Activated naive CD4-positive, alpha-beta T cell treated with anti-CD3 and anti-CD28 coated beads, Interleukin-2, amount 10 ng/mL, durations not matched to agents 7 days and 5 days (primary cell): ENCODE measurements at regions not wholly inside any gene's neighbourhood (a gene's known extent, or its start where the extent isn't known, plus 50 kb on each side); places are given as distances from the start of the nearest gene placed in this dataset.

Experiments used
- CTCF ChIA-PET: fragments of 350-600 bp; sonication (Branson Sonifier 250); formaldehyde crosslinking; loops from one replicate; lab custom pipeline; 2021; ENCODE audit warnings: antibody characterized with exemption; lab: Charles Lee
- DNase-seq: peaks from one replicate; pipeline ENCODE4 v3.0.0-alpha.2; 2020
- H3K27ac Mint-ChIP-seq: one replicate; pipeline ENCODE4 v1.8.0; 2021; ENCODE audit warnings: mild to moderate bottlenecking, moderate library complexity, mixed read lengths
- H3K27me3 Mint-ChIP-seq: one replicate; pipeline ENCODE4 v1.8.0; 2021; ENCODE audit warnings: mild to moderate bottlenecking, mixed read lengths
- H3K36me3 Mint-ChIP-seq: one replicate; pipeline ENCODE4 v1.8.0; 2021; ENCODE audit warnings: mixed read lengths
- H3K4me1 Mint-ChIP-seq: one replicate; pipeline ENCODE4 v1.8.0; 2021; ENCODE audit warnings: mixed read lengths
- H3K4me3 Mint-ChIP-seq: one replicate; pipeline ENCODE4 v1.8.0; 2021; ENCODE audit warnings: mild to moderate bottlenecking, moderate library complexity, mixed read lengths
- H3K9me3 Mint-ChIP-seq: one replicate; pipeline ENCODE4 v1.8.0; 2021; ENCODE audit warnings: mixed read lengths

DNA sequence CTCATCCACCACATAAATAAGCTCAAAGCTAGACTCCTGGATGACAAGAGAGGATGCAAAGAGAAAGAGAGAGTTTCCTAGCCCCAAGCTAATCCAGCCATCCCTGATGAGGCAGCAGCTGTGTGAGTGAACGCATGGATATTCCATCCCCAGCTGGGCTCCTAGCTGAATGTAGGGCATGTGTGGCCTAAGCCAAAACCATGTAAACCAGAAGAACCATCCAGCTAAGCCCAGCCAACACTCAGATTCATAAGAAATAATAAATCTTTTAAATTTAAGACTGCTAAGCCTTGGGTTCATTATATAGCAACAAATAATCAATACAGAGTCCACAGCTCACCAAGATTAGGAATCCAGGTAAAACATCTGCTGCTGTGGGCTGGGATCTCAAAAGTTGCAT, 94.3 kb downstream of the TNFAIP2 start:
- no peak for DNase-seq
- Mint-ChIP-seq H3K9me3 (no peaks in the 10 kb centered on the region), H3K27me3 (peaks cover 54% of the 10 kb centered on the region), H3K27ac (no peak overlapping the region), H3K4me3 (no peak overlapping the region), H3K36me3 (no peaks in the 10 kb centered on the region), H3K4me1 (no peaks in the 10 kb centered on the region)
- CTCF ChIA-PET: no interaction called here

DNA sequence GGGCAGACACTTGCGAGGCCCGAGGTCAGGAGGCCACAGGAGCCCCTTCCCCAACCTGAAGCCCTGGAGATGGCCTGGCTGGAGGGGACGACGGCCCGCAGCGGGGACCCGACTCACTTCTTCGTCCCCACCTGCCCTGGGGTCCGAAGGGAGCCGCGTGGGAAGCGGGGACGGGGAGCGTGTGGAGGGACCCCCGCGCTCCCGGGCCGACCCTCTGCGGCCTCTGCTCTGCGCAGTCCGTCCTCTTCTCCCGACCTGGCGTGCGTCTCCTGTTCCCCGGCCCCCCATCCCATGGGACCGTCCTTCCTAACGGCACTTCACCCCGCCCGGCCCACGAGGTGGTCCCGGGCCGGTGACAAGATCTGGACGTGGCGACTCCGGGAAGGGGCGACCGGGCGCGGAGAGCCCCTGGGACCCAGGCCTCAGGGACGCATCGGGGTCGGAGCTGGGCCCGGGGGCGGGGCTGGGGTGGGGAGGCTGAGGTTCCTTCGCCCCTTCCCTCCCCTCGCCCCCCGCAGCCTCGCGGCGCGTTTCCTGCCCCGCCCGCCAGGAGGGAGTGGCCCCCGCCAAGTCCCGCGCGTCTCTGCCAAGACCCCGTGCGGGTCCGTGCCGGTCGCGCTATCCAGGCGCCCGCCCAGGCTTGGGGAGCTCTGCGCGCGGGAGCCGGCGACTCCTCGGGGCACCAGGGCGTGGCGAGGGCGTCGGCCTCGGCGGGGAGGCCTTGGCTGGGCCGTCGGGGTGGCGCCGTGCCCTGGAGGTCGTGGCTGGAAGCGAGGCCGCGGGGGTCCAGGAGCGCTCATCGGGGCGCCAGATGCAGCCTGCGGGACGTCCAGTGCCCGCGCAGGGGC, 97.1 kb downstream of the TNFAIP2 start:
- no peak for DNase-seq
- peaks cover 70% of the 10 kb centered on the region for H3K27me3 Mint-ChIP-seq
- H3K9me3 Mint-ChIP-seq: no peaks in the 10 kb centered on the region
- H3K27ac Mint-ChIP-seq: no peak overlapping the region
- CTCF ChIA-PET: no interaction called here
- H3K36me3 Mint-ChIP-seq: no peaks in the 10 kb centered on the region
- no peaks in the 10 kb centered on the region for H3K4me1 Mint-ChIP-seq
- H3K4me3 Mint-ChIP-seq: no peak overlapping the region

DNA sequence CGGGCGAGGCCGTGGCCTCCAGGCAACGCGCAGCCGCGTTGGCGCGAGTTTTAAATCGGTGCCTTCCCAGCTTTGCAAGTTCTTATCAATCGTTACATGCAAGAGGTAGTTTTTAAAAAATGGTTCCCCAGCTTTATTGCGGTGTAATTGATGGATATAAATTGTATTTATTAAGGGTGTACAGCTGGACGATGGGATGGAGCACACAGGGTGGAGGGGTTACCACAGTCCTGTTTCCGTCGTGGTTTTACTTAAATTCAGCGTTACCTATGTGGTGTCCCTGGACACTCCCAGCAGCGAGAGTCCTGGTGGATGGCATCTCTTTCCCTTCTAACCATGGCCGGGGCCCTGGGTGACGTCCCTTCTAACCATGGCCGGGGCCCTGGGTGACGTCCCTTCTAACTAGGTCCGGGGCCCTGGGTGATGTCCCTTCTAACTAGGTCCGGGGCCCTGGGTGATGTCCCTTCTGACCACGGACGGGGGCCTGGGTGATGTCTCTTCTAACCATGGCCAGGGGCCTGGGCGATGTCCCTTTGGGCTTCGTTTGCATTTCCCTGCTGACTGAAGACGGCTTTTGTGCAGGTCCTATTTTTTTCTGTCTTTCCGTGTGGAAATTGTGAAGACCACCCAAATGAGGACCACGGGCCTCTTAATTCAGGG, 97.9 kb downstream of the TNFAIP2 start:
- Mint-ChIP-seq H3K27me3 (peaks cover 67% of the 10 kb centered on the region), H3K4me1 (no peaks in the 10 kb centered on the region), H3K27ac (no peak overlapping the region), H3K36me3 (no peaks in the 10 kb centered on the region), H3K9me3 (no peaks in the 10 kb centered on the region), H3K4me3 (no peak overlapping the region)
- DNase-seq: no peak
- CTCF ChIA-PET: no interaction called here

- Mint-ChIP-seq H3K9me3 (no peaks in the 10 kb centered on the region), H3K4me3 (no peak overlapping the region), H3K4me1 (no peaks in the 10 kb centered on the region), H3K27ac (no peak overlapping the region), H3K36me3 (no peaks in the 10 kb centered on the region), H3K27me3 (peaks cover 68% of the 10 kb centered on the region)
- CTCF ChIA-PET: no interaction called here
- DNase-seq: no peak
Observed at GRCh38 chr14:103221781-103222358, 98.6 kb downstream of the TNFAIP2 start.

- DNase-seq: no peak
- H3K9me3 Mint-ChIP-seq: no peaks in the 10 kb centered on the region
- H3K4me1 Mint-ChIP-seq: no peaks in the 10 kb centered on the region
- H3K36me3 Mint-ChIP-seq: no peaks in the 10 kb centered on the region
- H3K27me3 Mint-ChIP-seq: peaks cover 61% of the 10 kb centered on the region
- no peak overlapping the region for H3K27ac Mint-ChIP-seq
- CTCF ChIA-PET: interaction anchor here (0.6 kb wide), 1 partner anchor 152 kb away, joined by 3 read pairs; no protein-coding TSS in a partner anchor
- no peak overlapping the region for H3K4me3 Mint-ChIP-seq
Observed at GRCh38 chr14:103223818-103224352, 100.6 kb downstream of the TNFAIP2 start.

DNA sequence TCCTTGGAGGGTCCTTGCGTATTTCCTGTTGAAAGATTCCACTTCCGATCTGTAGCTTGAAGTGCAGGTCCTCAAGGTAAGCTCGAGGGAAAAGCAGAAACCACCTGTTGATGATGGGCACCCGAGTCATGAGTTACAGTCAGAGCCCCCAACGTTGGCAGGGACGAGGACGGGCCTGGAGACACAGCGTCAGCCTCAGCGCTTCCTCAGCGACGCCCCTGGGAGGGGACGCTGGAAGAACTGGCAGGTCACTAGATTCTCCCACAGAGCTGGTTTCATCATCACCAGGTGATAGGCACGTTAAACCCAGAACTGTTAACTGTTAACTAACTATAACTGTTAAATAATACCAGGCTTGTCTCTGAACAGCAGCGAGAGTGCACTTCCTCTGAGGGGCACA, 101.8 kb downstream of the TNFAIP2 start:
- Mint-ChIP-seq H3K4me1 (no peaks in the 10 kb centered on the region), H3K27ac (no peak overlapping the region), H3K36me3 (no peaks in the 10 kb centered on the region), H3K4me3 (no peak overlapping the region), H3K27me3 (peaks cover 49% of the 10 kb centered on the region), H3K9me3 (no peaks in the 10 kb centered on the region)
- CTCF ChIA-PET: no interaction called here
- no peak for DNase-seq

- DNase-seq: no peak
- CTCF ChIA-PET: interaction anchor here (1.0 kb wide), 1 partner anchor 631 kb away, joined by 3 read pairs; no protein-coding TSS in a partner anchor
- Mint-ChIP-seq H3K4me3 (no peak overlapping the region), H3K27ac (no peak overlapping the region), H3K9me3 (no peaks in the 10 kb centered on the region), H3K27me3 (peaks cover 45% of the 10 kb centered on the region), H3K4me1 (no peaks in the 10 kb centered on the region), H3K36me3 (no peaks in the 10 kb centered on the region)
Observed at GRCh38 chr14:103225476-103225875, 102.2 kb downstream of the TNFAIP2 start.

DNA sequence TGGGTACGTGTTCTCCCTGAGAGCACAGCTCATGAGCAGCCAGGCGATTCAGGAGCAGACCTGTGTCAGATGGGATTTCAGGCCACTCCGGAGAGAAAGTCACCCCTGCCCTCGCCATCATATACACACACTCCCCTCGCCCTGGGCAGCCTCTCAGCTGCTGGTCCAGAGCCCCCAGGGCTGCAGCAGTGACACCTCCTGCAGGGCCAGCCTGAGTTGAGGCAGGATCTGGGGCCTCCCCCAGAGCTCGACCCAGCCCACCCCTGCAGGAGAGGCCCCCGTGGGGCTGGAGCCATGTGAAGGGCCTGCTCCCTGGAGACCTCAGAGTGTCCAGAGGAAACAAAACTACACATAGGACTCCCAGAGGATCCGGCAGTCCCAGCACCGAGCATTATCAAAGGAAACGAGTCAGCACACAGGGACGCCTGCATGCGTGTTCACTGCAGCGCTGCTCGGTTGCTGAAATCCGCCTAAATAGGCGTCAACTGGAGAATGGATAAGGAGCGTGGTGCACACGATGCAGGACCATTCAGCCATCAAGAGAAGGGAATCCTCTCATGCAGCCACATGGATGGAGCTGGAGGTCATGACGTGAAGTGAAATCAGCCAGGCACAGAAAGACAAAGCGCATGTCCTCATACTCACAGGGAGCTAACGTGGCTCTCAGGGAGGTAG, 104.0 kb downstream of the TNFAIP2 start:
- no peak overlapping the region for H3K4me3 Mint-ChIP-seq
- H3K27ac Mint-ChIP-seq: no peak overlapping the region
- H3K9me3 Mint-ChIP-seq: no peaks in the 10 kb centered on the region
- H3K4me1 Mint-ChIP-seq: no peaks in the 10 kb centered on the region
- CTCF ChIA-PET: no interaction called here
- H3K36me3 Mint-ChIP-seq: no peaks in the 10 kb centered on the region
- peaks cover 31% of the 10 kb centered on the region for H3K27me3 Mint-ChIP-seq
- DNase-seq: no peak

DNA sequence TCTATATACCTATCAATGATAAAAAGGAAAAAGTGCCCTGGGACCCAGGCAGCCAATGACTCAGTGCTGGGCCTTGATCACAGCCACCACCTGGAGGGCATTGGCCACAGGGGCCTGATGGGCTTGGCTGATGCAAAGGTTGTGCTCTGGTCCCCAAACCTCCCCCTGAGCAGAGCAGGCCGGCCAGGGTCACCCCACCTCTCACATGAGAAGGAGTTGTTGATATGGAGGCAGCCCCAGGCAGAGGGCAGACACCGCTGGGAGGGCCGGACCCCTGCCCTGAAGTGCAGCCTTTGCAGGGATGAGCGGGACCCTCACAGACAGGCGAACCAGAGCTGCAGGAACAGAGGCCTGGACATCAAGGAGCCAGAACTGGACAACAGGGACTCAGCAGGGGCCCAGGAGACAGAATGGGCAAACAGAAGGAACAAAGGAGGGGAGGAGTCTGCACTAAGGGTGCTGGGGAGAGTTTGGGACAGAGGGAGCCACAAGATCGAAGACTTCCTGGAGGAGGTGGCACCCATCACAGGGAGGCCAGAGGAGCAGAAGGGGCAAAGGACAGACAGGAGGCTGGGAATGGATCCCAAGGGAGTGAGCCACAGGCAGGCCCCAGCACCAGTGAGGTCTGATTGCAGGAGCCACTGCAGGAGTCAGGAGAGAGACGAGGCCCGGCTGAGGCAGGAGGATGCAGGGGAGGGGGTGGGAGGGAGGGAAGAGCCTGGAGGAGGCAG, 105.0 kb downstream of the TNFAIP2 start:
- no peaks in the 10 kb centered on the region for H3K36me3 Mint-ChIP-seq
- no peaks in the 10 kb centered on the region for H3K9me3 Mint-ChIP-seq
- CTCF ChIA-PET: no interaction called here
- no peak overlapping the region for H3K4me3 Mint-ChIP-seq
- no peak overlapping the region for H3K27ac Mint-ChIP-seq
- H3K4me1 Mint-ChIP-seq: no peaks in the 10 kb centered on the region
- H3K27me3 Mint-ChIP-seq: peaks cover 23% of the 10 kb centered on the region
- DNase-seq: no peak

DNA sequence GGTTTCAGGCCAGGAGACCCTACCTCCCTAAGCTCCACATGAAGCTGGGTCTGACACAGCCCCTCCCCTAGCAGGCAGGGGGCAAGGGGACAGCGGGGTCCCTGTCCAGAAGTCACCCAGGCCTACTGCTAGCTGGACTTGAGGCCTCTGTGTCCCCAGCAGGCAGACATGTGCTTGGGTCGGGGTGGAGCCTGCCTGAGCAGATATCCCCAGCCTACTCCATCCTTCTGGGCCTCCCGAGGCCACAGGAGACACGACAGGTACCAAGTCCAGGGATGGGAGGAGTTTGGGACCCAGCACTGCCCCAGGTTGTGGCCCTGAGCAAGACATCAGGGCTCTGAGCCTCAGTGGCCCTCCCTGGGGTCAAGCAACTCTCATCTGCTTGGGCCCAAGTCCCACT, 105.2 kb upstream of the EIF5 start:
- no peaks in the 10 kb centered on the region for H3K9me3 Mint-ChIP-seq
- H3K4me3 Mint-ChIP-seq: no peak overlapping the region
- no peaks in the 10 kb centered on the region for H3K36me3 Mint-ChIP-seq
- no peak for DNase-seq
- CTCF ChIA-PET: no interaction called here
- H3K27me3 Mint-ChIP-seq: peaks cover 17% of the 10 kb centered on the region
- no peak overlapping the region for H3K27ac Mint-ChIP-seq
- no peaks in the 10 kb centered on the region for H3K4me1 Mint-ChIP-seq

GRCh38 chr14:103230021-103230420, 104.0 kb upstream of the EIF5 start:
- H3K4me1 Mint-ChIP-seq: no peaks in the 10 kb centered on the region
- no peaks in the 10 kb centered on the region for H3K9me3 Mint-ChIP-seq
- CTCF ChIA-PET: no interaction called here
- H3K27ac Mint-ChIP-seq: no peak overlapping the region
- H3K27me3 Mint-ChIP-seq: peaks cover 9% of the 10 kb centered on the region
- DNase-seq: no peak
- H3K36me3 Mint-ChIP-seq: no peaks in the 10 kb centered on the region
- H3K4me3 Mint-ChIP-seq: no peak overlapping the region

DNA sequence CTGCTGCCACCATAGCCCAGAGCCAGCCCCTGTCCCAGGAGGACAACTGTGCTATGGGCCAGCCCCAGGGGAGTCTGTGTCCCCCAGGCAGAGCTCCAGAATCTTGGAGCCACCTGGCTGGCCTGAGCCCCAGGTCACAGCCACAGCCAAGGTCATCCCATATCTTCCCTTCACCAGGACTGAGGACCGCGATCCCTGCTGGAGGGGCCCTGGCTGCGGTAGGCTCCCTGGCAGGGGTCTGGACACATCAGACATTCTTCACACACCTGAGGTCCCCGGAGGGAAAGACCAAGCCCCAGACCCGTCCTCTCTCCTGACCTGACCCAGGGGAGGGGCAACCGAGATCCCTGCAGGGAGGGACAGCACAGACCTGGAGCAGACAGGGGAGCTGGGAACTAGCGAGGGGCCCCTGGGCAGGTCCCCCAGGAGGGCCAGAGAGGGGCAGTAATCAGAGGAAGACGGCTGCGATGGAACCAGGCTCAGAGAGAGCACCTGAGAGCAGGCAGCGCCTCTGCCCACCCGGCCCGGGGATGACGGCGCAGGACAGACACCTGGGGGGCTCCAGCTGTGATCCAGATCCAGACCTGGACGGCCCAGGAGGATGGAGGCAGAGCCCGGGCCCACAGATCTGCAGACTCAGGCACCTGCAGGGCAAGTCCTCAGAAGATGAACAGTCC, 103.2 kb upstream of the EIF5 start:
- no peak for DNase-seq
- H3K36me3 Mint-ChIP-seq: no peaks in the 10 kb centered on the region
- no peak overlapping the region for H3K4me3 Mint-ChIP-seq
- no peaks in the 10 kb centered on the region for H3K9me3 Mint-ChIP-seq
- peaks cover 11% of the 10 kb centered on the region for H3K27me3 Mint-ChIP-seq
- no peak overlapping the region for H3K27ac Mint-ChIP-seq
- CTCF ChIA-PET: no interaction called here
- H3K4me1 Mint-ChIP-seq: no peaks in the 10 kb centered on the region

GRCh38 chr14:103231376-103232019, 102.5 kb upstream of the EIF5 start:
- Mint-ChIP-seq H3K4me1 (no peaks in the 10 kb centered on the region), H3K36me3 (no peaks in the 10 kb centered on the region), H3K27ac (no peak overlapping the region), H3K27me3 (peaks cover 11% of the 10 kb centered on the region), H3K9me3 (no peaks in the 10 kb centered on the region), H3K4me3 (no peak overlapping the region)
- CTCF ChIA-PET: no interaction called here
- DNase-seq: no peak
